ENCODE measurements at regions not wholly inside any gene's neighbourhood (a gene's known extent, or its start where the extent isn't known, plus 50 kb on each side); places are given as distances from the start of the nearest gene placed in this dataset.
"Not testable (repeated sequence)": the region's sequence is repeated elsewhere in the genome, so short reads cannot be mapped to it uniquely, and the experiment has no call there.

- no peak for TF ChIP-seq CTCF (IDR thresholded peaks at IDR 0.05)
- no peak for TF ChIP-seq POLR2A (IDR thresholded peaks at IDR 0.05)
- no peaks in the 10 kb centered on the region for H3K36me3 ChIP-seq
- DNase-seq (no peak), ATAC-seq (no peak)
- H3K9me3 ChIP-seq = no peaks in the 10 kb centered on the region
- H3K4me1 ChIP-seq = no peaks in the 10 kb centered on the region
- H3K27ac ChIP-seq = no peak overlapping the region
- no peaks in the 10 kb centered on the region for H3K27me3 ChIP-seq
- intact Hi-C loops (cut with DNase I) = no loop called here
- 77% methylated on average over 7 of the region's 7 CpGs for WGBS (ENCODE audit: insufficient coverage, low coverage, low lambda C conversion rate, missing lambda C conversion rate)
- H3K4me3 ChIP-seq = no peak overlapping the region
Measured at GRCh38 chr2:47715552-47715951, 67.4 kb upstream of the MSH6 start.

GRCh38 chr2:47708801-47709499, 74.0 kb upstream of the MSH6 start:
- no peak for ATAC-seq
- 85% methylated on average over 2 of the region's 4 CpGs for WGBS (ENCODE audit: insufficient coverage, low coverage, low lambda C conversion rate, missing lambda C conversion rate)
- no peak overlapping the region for H3K4me3 ChIP-seq

GRCh38 chr2:47704287-47704686, 78.7 kb upstream of the MSH6 start:
- WGBS (ENCODE audit: insufficient coverage, low coverage, low lambda C conversion rate, missing lambda C conversion rate) = 19% methylated on average over 2 of the region's 2 CpGs
- intact Hi-C loops (cut with DNase I) = no loop called here
- Histone ChIP-seq H3K27me3 (no peaks in the 10 kb centered on the region), H3K27ac (no peak overlapping the region), H3K4me1 (no peaks in the 10 kb centered on the region), H3K9me3 (no peaks in the 10 kb centered on the region), H3K36me3 (no peaks in the 10 kb centered on the region), H3K4me3 (no peak overlapping the region)
- DNase-seq (no peak), ATAC-seq (no peak)
- TF ChIP-seq POLR2A (IDR thresholded peaks at IDR 0.05) (no peak), CTCF (IDR thresholded peaks at IDR 0.05) (no peak)

More at GRCh38 chr2:47708801-47709499, 74.0 kb upstream of the MSH6 start:
- Histone ChIP-seq H3K9me3 (no peaks in the 10 kb centered on the region), H3K4me1 (no peaks in the 10 kb centered on the region), H3K27me3 (no peaks in the 10 kb centered on the region), H3K27ac (no peak overlapping the region), H3K36me3 (no peaks in the 10 kb centered on the region)
- TF ChIP-seq CTCF (IDR thresholded peaks at IDR 0.05) (no peak), POLR2A (IDR thresholded peaks at IDR 0.05) (no peak)
- intact Hi-C loops (cut with DNase I) = no loop called here
- DNase-seq = no peak

GRCh38 chr2:47699533-47700215, 83.3 kb upstream of the MSH6 start:
- Histone ChIP-seq H3K4me1 (no peaks in the 10 kb centered on the region), H3K27me3 (no peaks in the 10 kb centered on the region), H3K4me3 (no peak overlapping the region), H3K9me3 (no peaks in the 10 kb centered on the region), H3K36me3 (no peaks in the 10 kb centered on the region), H3K27ac (no peak overlapping the region)
- WGBS (ENCODE audit: insufficient coverage, low coverage, low lambda C conversion rate, missing lambda C conversion rate) = 100% methylated on average over 1 of the region's 1 CpG
- ATAC-seq = no peak
- no peak for TF ChIP-seq CTCF (IDR thresholded peaks at IDR 0.05)
- TF ChIP-seq POLR2A (IDR thresholded peaks at IDR 0.05) = no peak
- intact Hi-C loops (cut with DNase I) = no loop called here
- DNase-seq = no peak

DNA sequence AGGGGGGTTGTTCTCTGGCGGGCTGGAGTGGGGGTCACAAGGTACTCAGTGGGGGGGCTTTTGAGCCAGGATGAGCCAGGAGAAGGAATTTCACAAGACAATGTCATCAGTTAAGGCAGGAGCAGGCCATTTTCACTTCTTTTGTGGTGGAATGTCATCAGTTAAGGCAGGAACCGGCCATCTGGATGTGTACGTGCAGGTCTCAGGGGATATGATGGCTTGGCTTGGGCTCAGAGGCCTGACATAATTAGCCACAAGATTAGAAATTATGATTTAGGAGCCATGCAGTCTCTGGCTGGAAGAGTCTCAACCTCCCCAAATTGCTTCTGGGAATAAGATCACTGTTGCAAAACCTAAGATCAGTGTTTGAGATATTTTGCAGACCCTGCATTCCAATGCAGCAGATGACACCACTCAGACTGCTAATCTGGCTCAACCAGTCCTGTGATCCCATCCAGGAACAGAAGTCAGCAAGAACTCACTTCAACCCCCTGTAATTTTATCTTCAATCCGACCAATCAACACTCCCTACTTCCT, 84.4 kb upstream of the MSH6 start:
- H3K9me3 ChIP-seq; H3K4me1 ChIP-seq; H3K27ac ChIP-seq; H3K36me3 ChIP-seq; H3K4me3 ChIP-seq; DNase-seq; ATAC-seq; intact Hi-C loops (cut with DNase I); H3K27me3 ChIP-seq: not testable (repeated sequence)
- WGBS (ENCODE audit: insufficient coverage, low coverage, low lambda C conversion rate, missing lambda C conversion rate) = 50% methylated on average over 4 of the region's 4 CpGs

DNA sequence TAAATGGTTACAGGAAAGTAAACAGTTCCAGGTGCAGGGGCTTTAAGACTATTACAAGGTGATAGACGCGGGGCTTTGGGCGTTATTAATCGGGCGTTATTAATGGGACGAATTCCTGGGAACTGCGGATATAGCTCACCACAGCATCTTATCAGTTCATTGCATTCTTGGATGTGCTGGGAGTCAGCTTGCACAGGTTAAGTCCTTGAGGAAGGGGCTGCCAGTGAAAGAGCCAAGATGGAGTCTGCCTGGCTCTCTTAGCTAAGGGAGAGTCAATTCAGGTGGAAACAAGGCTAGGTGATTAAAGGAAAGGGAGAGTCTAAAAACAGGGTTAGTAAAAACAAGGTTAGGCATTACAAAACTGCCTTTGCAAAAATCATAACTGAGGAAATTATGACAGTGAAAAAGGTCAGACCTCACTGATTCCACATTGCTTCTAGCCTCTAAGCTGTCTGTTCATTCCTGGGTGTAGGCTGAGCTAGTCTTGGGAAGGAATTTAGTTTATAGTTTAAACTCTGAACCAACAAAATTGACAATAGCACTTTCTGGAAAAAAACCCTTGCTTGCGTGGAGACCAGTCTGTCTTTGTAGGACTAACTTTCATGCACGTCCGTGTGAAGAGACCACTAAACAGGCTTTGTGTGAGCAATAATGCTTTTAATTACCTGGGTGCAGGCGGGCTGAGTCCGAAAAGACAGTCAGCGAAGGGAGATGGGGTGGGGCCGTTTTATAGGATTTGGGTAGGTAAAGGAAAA, 85.1 kb upstream of the MSH6 start:
- H3K4me3 ChIP-seq; DNase-seq; ATAC-seq; H3K9me3 ChIP-seq; H3K4me1 ChIP-seq; H3K27me3 ChIP-seq; H3K27ac ChIP-seq; intact Hi-C loops (cut with DNase I); H3K36me3 ChIP-seq: not testable (repeated sequence)
- WGBS (ENCODE audit: insufficient coverage, low coverage, low lambda C conversion rate, missing lambda C conversion rate) = 73% methylated on average over 14 of the region's 14 CpGs

Data from right lobe of liver (tissue), 6 donors.